OCI-LY3 (cell line): ENCODE measurements at regions not wholly inside any gene's neighbourhood (a gene's known extent, or its start where the extent isn't known, plus 50 kb on each side); places are given as distances from the start of the nearest gene placed in this dataset.

ENCODE experiments used
- H2AFZ ChIP-seq: fragments of 200-600, 300-600 bp; shearing (Covaris generic); 2 replicates; pipeline ENCODE4 v1.6.0; 2014; ENCODE audit warnings: antibody characterized with exemption, low read depth, low read length
- H3K27ac ChIP-seq: fragments of 200-600, 300-600 bp; sonication (generic); 2 replicates; pipeline ENCODE4 v1.5.1; 2014; ENCODE audit warnings: mild to moderate bottlenecking, low read length, moderate library complexity, mixed read lengths
- H3K27me3 ChIP-seq: fragments of 200-600, 300-600 bp; sonication (generic); 2 replicates; pipeline ENCODE4 v1.6.1; 2014; ENCODE audit warnings: low read depth, low read length, mixed read lengths
- H3K36me3 ChIP-seq: fragments of 200-600, 300-600 bp; sonication (generic); replicated peaks from 2 replicates; pipeline ENCODE3; 2014; ENCODE audit warnings: low read depth, low read length, mixed read lengths
- H3K4me1 ChIP-seq: fragments of 300-600, 200-600 bp; sonication (generic); 2 replicates; pipeline ENCODE4 v1.6.1; 2014; ENCODE audit warnings: low read length, mixed read lengths
- H3K4me2 ChIP-seq: fragments of 200-600, 300-600 bp; sonication (generic); 2 replicates; pipeline ENCODE4 v1.6.1; 2014; ENCODE audit warnings: low read length, mixed read lengths
- H3K4me3 ChIP-seq: fragments of 300-600, 200-600 bp; sonication (generic); 2 replicates; pipeline ENCODE4 v1.5.1; 2014; ENCODE audit warnings: antibody characterized with exemption, mild to moderate bottlenecking, low read length, moderate library complexity
- H3K79me2 ChIP-seq: fragments of 300-600, 200-600 bp; shearing (Covaris generic); 2 replicates; pipeline ENCODE4 v1.6.1; 2014; ENCODE audit warnings: mild to moderate bottlenecking, low read length, mixed read lengths
- H3K9ac ChIP-seq: fragments of 300-600, 200-600 bp; shearing (Covaris generic); 2 replicates; pipeline ENCODE4 v1.6.0; 2014; ENCODE audit warnings: mild to moderate bottlenecking, low read length, moderate library complexity
- H3K9me3 ChIP-seq: fragments of 200-600, 300-600 bp; shearing (Covaris generic); 2 replicates; pipeline ENCODE4 v1.6.1; 2014; ENCODE audit warnings: low read length, mixed read lengths; ENCODE audit not compliant: insufficient read depth
- H4K20me1 ChIP-seq: fragments of 200-600, 300-600 bp; sonication (generic); 2 replicates; pipeline ENCODE4 v1.6.1; 2016; ENCODE audit warnings: low read length, mixed read lengths; ENCODE audit not compliant: insufficient read depth
- CTCF ChIP-seq: fragments of 200-600, 300-600 bp; sonication (generic); IDR thresholded peaks from 2 replicates; pipeline ENCODE4 v1.5.1; 2014; ENCODE audit warnings: antibody characterized with exemption, low read length, low read depth
- EZH2phosphoT487 ChIP-seq: fragments of 200-600 bp; shearing (Covaris generic); IDR thresholded peaks from 2 replicates; pipeline ENCODE4 v1.6.1; 2018; ENCODE audit warnings: antibody characterized with exemption, mixed run types, low read depth

DNA sequence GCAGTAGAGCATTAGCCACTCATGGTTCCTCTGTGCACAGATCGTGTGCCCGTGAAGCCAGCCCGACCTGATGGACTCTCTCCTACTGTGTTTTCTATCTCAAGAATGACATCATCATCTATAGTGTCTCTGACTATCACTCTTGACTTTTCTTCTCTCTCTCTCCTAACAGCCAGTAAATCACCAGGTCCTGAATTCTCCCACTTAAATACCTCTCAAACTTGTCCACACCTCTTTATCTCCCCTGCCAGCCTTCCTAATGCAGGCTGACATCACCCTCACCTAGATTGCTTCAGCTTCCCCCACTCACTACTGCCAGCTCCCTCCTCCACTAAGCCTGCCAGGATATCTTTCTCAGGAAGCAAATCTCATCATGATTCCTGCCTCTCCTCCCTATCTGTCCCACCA, 90.6 kb upstream of the MIER3 start:
- Histone ChIP-seq H3K36me3 (no peaks in the 10 kb centered on the region), H3K9me3 (no peaks in the 10 kb centered on the region), H3K27me3 (no peaks in the 10 kb centered on the region), H3K27ac (no peak overlapping the region), H3K79me2 (no peaks in the 10 kb centered on the region), H3K4me3 (no peak overlapping the region), H3K9ac (no peak overlapping the region), H2AFZ (no peak overlapping the region), H3K4me2 (no peak overlapping the region), H4K20me1 (no peaks in the 10 kb centered on the region), H3K4me1 (no peaks in the 10 kb centered on the region)
- TF ChIP-seq EZH2phosphoT487: no peak
- TF ChIP-seq CTCF: no peak

GRCh38 chr5:57054135-57054534, 102.2 kb upstream of the MIER3 start:
- Histone ChIP-seq H3K36me3 (no peaks in the 10 kb centered on the region), H2AFZ (no peak overlapping the region), H4K20me1 (no peaks in the 10 kb centered on the region), H3K4me1 (no peaks in the 10 kb centered on the region), H3K9ac (no peak overlapping the region), H3K4me3 (no peak overlapping the region), H3K4me2 (no peak overlapping the region), H3K79me2 (no peaks in the 10 kb centered on the region), H3K27ac (no peak overlapping the region), H3K9me3 (no peaks in the 10 kb centered on the region), H3K27me3 (no peaks in the 10 kb centered on the region)
- TF ChIP-seq EZH2phosphoT487: no peak
- no peak for TF ChIP-seq CTCF

- H3K27me3 ChIP-seq: no peaks in the 10 kb centered on the region
- H2AFZ ChIP-seq: no peak overlapping the region
- no peaks in the 10 kb centered on the region for H4K20me1 ChIP-seq
- TF ChIP-seq CTCF (no peak), EZH2phosphoT487 (no peak)
- H3K79me2 ChIP-seq: no peaks in the 10 kb centered on the region
- no peaks in the 10 kb centered on the region for H3K4me1 ChIP-seq
- H3K4me2 ChIP-seq: no peak overlapping the region
- no peaks in the 10 kb centered on the region for H3K9me3 ChIP-seq
- no peaks in the 10 kb centered on the region for H3K36me3 ChIP-seq
- H3K27ac ChIP-seq: no peak overlapping the region
- H3K4me3 ChIP-seq: no peak overlapping the region
- no peak overlapping the region for H3K9ac ChIP-seq
These were observed 102.7 kb upstream of the MIER3 start for GRCh38 chr5:57054671-57055070.

- no peaks in the 10 kb centered on the region for H3K36me3 ChIP-seq
- H4K20me1 ChIP-seq: no peaks in the 10 kb centered on the region
- H3K4me1 ChIP-seq: no peaks in the 10 kb centered on the region
- TF ChIP-seq EZH2phosphoT487 (no peak), CTCF (no peak)
- no peak overlapping the region for H3K9ac ChIP-seq
- no peak overlapping the region for H3K4me3 ChIP-seq
- no peaks in the 10 kb centered on the region for H3K27me3 ChIP-seq
- no peak overlapping the region for H2AFZ ChIP-seq
- no peaks in the 10 kb centered on the region for H3K9me3 ChIP-seq
- H3K27ac ChIP-seq: no peak overlapping the region
- no peak overlapping the region for H3K4me2 ChIP-seq
- no peaks in the 10 kb centered on the region for H3K79me2 ChIP-seq
These were observed 103.8 kb upstream of the MIER3 start for GRCh38 chr5:57055731-57056130.
